HepG2 (cell line): ENCODE measurements at regions not wholly inside any gene's neighbourhood (a gene's known extent, or its start where the extent isn't known, plus 50 kb on each side); places are given as distances from the start of the nearest gene placed in this dataset.

Experiments
- ATAC-seq: fragments of 200-7000 bp; cut with Tn5 transposase; 3 replicates; pipeline ENCODE4 v1.9.1; 2020; ENCODE audit warnings: mild to moderate bottlenecking, moderate library complexity
- BruUV-seq: library from RNA; stranded (reverse); fragments of 400-500 nt; replicated peaks from 2 replicates; lab custom pipeline; 2021; lab: Mats Ljungman, UMichigan
- CTCF ChIA-PET: fragments of 300-600 bp; formaldehyde crosslinking; extraction: SDS; loops from one replicate; lab custom pipeline; 2021; ENCODE audit warnings: low total read pairs, inconsistent platforms, low intra/inter-chr PET ratio; lab: Yijun Ruan, JAX
- POLR2A ChIA-PET: fragments of 350-600 bp; sonication (Branson Sonifier 250); formaldehyde crosslinking; loops from one replicate; lab custom pipeline; 2020; ENCODE audit warnings: antibody characterized with exemption, inconsistent platforms; lab: Yijun Ruan, JAX
- DNase-seq: peaks from one replicate; pipeline ENCODE4 v3.0.0-alpha.2; 2015; ENCODE audit warnings: low spot score
- FAIRE-seq: peaks from 3 replicates; lab custom pipeline; 2011; peaks lifted over from hg19 to GRCh38; lab: Jason Lieb, UNC
- H2AFZ ChIP-seq: one replicate; pipeline ENCODE4 v1.6.1; 2011; ENCODE audit warnings: low read length, inconsistent platforms
- H3K27ac ChIP-seq: fragments of 300-600 bp; 3 replicates; pipeline ENCODE4 v1.8.0; 2011; ENCODE audit warnings: mixed run types, mild to moderate bottlenecking, mixed read lengths, low read length, inconsistent platforms; ENCODE audit not compliant: insufficient read depth; ENCODE audit errors: extremely low read length
- H3K27me3 ChIP-seq, 2 experiments: fragments of 200-600 bp in 1 of 2; 2 replicates in 1 of 2; 3 replicates in 1 of 2; pipeline versions ENCODE4 v1.6.0 to v1.8.0; 2011; ENCODE audit warnings: low read length in 2 of 2, mild to moderate bottlenecking in 2 of 2, moderate library complexity in 2 of 2, inconsistent platforms in 1 of 2; ENCODE audit not compliant: insufficient read depth in 2 of 2, control insufficient read depth in 1 of 2
- H3K36me3 ChIP-seq, 2 experiments: fragments of 200-600 bp in 1 of 2; replicated peaks in 1 of 2; 2 replicates in 1 of 2; 3 replicates in 1 of 2; pipeline versions ENCODE4 v1.5.1 to v1.8.0; 2011; ENCODE audit warnings: low read length in 2 of 2, inconsistent platforms in 1 of 2; ENCODE audit not compliant: insufficient read depth in 2 of 2, control insufficient read depth in 1 of 2
- H3K4me1 ChIP-seq: 2 replicates; pipeline ENCODE4 v1.5.1; 2012; ENCODE audit warnings: low read length, inconsistent platforms; ENCODE audit not compliant: insufficient read depth
- H3K4me2 ChIP-seq: 2 replicates; pipeline ENCODE4 v1.6.0; 2011; ENCODE audit warnings: low read depth, low read length, inconsistent platforms
- H3K4me3 ChIP-seq, 3 experiments: fragments of 200-600 bp in 1 of 3; sonication (generic), shearing (Covaris generic) in 1 of 3; replicated peaks in 1 of 3; 2 replicates each; pipeline ENCODE4 v1.5.1; 2011 to 2016; ENCODE audit warnings: low read length in 3 of 3, inconsistent platforms in 2 of 3, low read depth in 2 of 3, mild to moderate bottlenecking in 2 of 3, control low read depth in 1 of 3, mixed read lengths in 1 of 3; ENCODE audit not compliant: insufficient read depth in 1 of 3
- H3K79me2 ChIP-seq: one replicate; pipeline ENCODE4 v1.6.1; 2011; ENCODE audit warnings: low read length, inconsistent platforms; ENCODE audit not compliant: insufficient read depth
- H3K9ac ChIP-seq: 2 replicates; pipeline ENCODE4 v1.6.0; 2011; ENCODE audit warnings: mild to moderate bottlenecking, low read depth, low read length, inconsistent platforms; ENCODE audit not compliant: insufficient read depth
- H3K9me3 ChIP-seq: 2 replicates; pipeline ENCODE4 v1.5.1; 2012; ENCODE audit warnings: mild to moderate bottlenecking, low read length
- H4K20me1 ChIP-seq: 2 replicates; pipeline ENCODE4 v1.6.0; 2011; ENCODE audit warnings: inconsistent platforms, mild to moderate bottlenecking, low read length, moderate library complexity; ENCODE audit not compliant: insufficient read depth
- E2F2 ChIP-seq: sonication (generic); formaldehyde crosslinking; IDR thresholded peaks from 2 replicates; pipeline ENCODE4 v1.4.0; 2020; ENCODE audit warnings: missing genetic modification reagents, borderline replicate concordance
- HMG20A ChIP-seq: IDR thresholded peaks from 2 replicates; pipeline ENCODE4 v1.6.1; 2016; ENCODE audit warnings: borderline replicate concordance
- HOXA5 ChIP-seq: sonication (generic); formaldehyde crosslinking; IDR thresholded peaks from 2 replicates; pipeline ENCODE4 v1.4.0; 2020; ENCODE audit warnings: missing genetic modification reagents
- TRAFD1 ChIP-seq: sonication (generic); formaldehyde crosslinking; IDR thresholded peaks from 2 replicates; pipeline ENCODE4 v1.5.1; 2020; ENCODE audit warnings: missing genetic modification reagents, mild to moderate bottlenecking, borderline replicate concordance
- ZNF3 ChIP-seq: IDR thresholded peaks from 2 replicates; pipeline ENCODE4 v1.7.0; 2017; ENCODE audit warnings: inconsistent platforms
- ZNF574 ChIP-seq: sonication (generic); formaldehyde crosslinking; IDR thresholded peaks from 2 replicates; pipeline ENCODE4 v1.4.0; 2020; ENCODE audit warnings: missing genetic modification reagents
- ZNF576 ChIP-seq: sonication (generic); formaldehyde crosslinking; IDR thresholded peaks from 2 replicates; pipeline ENCODE4 v1.4.0; 2020; ENCODE audit warnings: mild to moderate bottlenecking, missing genetic modification reagents
- WGBS: methylation state at CpG from one replicate; pipeline ENCODE4 v1.1.6; 2017; ENCODE audit warnings: low lambda C conversion rate; 5-methylcytosine and 5-hydroxymethylcytosine counted together
- in situ Hi-C: cut with HindIII; loops from 2 replicates; pipeline ENCODE4 v1.10.0; 2017; ENCODE audit warnings: low pct_unique_long_range_greater_than_20kb; ENCODE audit not compliant: extremely low pct_ligation_motif_present
- intact Hi-C: fragments of 100-400 bp; cut with micrococcal nuclease; formaldehyde crosslinking; loops from one replicate; pipeline ENCODE4 v1.10.0; 2022; ENCODE audit not compliant: unreplicated experiment

GRCh38 chr7:119415682-119416081 lies 857.3 kb upstream of the KCND2 start (continued):
- no peak for TF ChIP-seq ZNF574
- no peak for TF ChIP-seq HMG20A (CRISPR knock-in tag)

GRCh38 chr7:119421657-119422056 lies 851.3 kb upstream of the KCND2 start:
- H3K27me3 ChIP-seq: no peaks in the 10 kb centered on the region
- H4K20me1 ChIP-seq: no peaks in the 10 kb centered on the region
- H3K27ac ChIP-seq: no peak overlapping the region
- no peak overlapping the region for H3K4me2 ChIP-seq
- H3K36me3 ChIP-seq: no peaks in the 10 kb centered on the region
- no peak overlapping the region for H3K4me3 ChIP-seq
- H3K79me2 ChIP-seq: no peaks in the 10 kb centered on the region
- no peaks in the 10 kb centered on the region for H3K9me3 ChIP-seq
- H3K4me1 ChIP-seq: no peaks in the 10 kb centered on the region
- no peak overlapping the region for H3K9ac ChIP-seq
- intact Hi-C loops: no loop called here
- ChIA-PET CTCF (no interaction called here), POLR2A (no interaction called here)
- in situ Hi-C loops: no loop called here
- DNase-seq: no peak
- no TSS peak for BruUV-seq
- H2AFZ ChIP-seq: no peak overlapping the region
- no peak for ATAC-seq
- 0% methylated on average over 1 of the region's 1 CpG for WGBS
- FAIRE-seq: no peak
- TF ChIP-seq E2F2 (CRISPR knock-in tag) (no peak), HOXA5 (CRISPR knock-in tag) (no peak), ZNF3 (CRISPR knock-in tag) (no peak), TRAFD1 (CRISPR knock-in tag) (no peak), ZNF576 (no peak)
